Peyer's patch (tissue), 4 donors: ENCODE measurements at regions not wholly inside any gene's neighbourhood (a gene's known extent, or its start where the extent isn't known, plus 50 kb on each side); places are given as distances from the start of the nearest gene placed in this dataset.

Source experiments
- CTCF ChIP-seq, 6 experiments: fragments of 450-650 bp in 4 of 6; fragments of 200-600 bp in 2 of 6; sonication (generic) in 1 of 6; IDR thresholded peaks; one replicate each; pipeline ENCODE4 v1.5.1; 2017 to 2019; ENCODE audit warnings: antibody characterized with exemption in 6 of 6, mild to moderate bottlenecking in 3 of 6, moderate library complexity in 1 of 6
- POLR2A ChIP-seq, 2 donors: fragments of 450-650 bp; IDR thresholded peaks; one replicate each; pipeline ENCODE4 v1.5.1; 2017; ENCODE audit warnings: antibody characterized with exemption in 2 of 2, mild to moderate bottlenecking in 2 of 2, moderate library complexity in 2 of 2

- TF ChIP-seq CTCF (IDR thresholded peaks at IDR 0.05) (no peak), POLR2A (IDR thresholded peaks at IDR 0.05) (no peak)
These were observed 54.8 kb upstream of the ZMAT1 start for GRCh38 chrX:101986586-101986985.
